Epidermal melanocyte (primary cell): ENCODE measurements at regions not wholly inside any gene's neighbourhood (a gene's known extent, or its start where the extent isn't known, plus 50 kb on each side); places are given as distances from the start of the nearest gene placed in this dataset.
"Not testable (repeated sequence)": the region's sequence is repeated elsewhere in the genome, so short reads cannot be mapped to it uniquely, and the experiment has no call there.

Experiments
- DNase-seq: peaks from one replicate; pipeline ENCODE4 v3.0.0; 2011; ENCODE audit warnings: low spot score; ENCODE audit not compliant: insufficient read length

DNA sequence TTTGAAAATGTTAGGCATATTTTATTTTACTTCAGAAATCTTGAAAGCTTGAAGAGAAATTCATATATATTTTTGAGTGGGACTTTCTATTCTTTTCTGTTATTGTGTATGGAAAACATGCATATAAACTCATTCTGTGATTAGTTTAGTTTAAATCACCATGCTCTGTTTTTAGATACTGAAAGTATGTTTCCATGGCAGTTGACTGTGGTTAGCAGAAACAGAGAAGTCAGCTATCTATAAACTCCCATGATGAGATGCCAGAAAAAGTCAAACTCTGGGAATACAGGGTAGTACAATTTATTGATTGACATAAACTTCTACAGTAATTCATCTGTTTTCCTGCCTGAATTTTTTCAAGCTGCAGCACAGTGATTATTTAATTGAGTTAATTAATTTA is 905.3 kb upstream of the VRK2 start:
- peak; percentile 40 for DNase-seq

DNA sequence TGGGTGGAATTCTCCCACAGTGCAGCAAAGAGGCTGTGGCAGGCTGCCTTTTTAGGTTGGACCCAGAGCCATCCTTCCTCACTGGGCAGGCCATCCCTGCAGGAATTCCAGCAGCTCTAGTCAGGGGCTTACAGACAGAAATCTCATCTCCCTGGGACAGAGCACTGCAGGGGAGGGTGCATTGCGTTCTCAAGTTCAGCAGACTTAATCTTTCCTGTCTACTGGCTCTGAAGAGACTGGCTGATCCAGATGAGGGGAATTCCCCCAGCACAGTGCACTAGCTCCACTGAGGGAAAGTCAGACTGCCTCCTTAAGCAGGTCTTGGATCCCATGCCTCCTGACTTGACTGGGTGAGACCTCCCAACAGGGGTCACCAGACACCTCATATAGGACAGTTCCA is 899.7 kb upstream of the VRK2 start:
- DNase-seq, result no peak

DNA sequence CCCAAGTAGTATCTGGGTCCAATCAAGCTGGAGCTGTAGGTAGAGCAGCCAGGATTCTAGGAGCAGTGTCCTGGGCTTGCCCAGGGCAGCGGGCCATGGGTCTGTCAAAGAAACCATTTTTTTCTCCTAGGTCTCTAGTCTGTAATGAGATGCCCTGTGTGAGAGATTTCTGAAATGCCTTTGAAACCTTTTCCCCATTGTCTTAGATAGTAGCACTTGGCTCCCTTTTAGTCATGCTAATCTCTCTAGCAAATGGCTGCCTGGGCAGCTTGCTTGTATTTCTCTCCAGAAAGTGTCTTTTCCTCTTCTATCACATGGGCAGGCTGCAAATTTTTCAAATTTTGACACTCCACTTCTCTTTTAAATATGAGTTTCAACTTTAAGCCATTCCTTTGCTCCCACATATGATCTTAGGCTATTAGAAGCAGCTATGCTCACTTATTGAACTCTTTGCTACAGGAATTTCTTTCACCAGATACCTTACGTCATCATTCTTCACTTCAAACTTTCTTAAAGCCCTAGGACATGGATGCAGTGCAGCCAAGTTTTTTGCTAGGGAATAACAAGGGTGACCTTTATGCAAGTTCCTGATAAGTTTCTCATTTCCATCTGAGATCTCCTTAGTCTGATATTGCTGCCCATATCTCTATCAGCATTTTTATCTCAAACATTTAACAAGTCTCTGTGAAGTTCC is 890.2 kb upstream of the VRK2 start:
- no peak for DNase-seq

DNA sequence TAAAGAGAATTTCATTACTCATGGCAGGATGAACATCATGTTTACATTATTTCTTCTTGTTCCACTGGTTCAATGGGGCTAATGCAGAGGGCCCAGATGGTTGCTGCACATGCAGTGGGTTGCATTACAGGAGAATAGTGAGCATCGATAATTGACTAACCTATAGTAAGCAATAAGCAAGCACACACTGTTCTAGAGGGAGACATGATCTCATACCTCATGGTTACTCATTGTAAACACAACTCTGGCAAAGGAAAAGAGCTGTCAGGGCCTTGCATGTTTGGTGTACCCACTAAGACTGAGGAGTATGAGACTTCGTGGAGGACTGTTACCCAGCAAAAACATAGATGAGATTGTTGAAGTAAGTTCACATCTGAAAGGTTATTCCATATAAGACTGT is 885.6 kb upstream of the VRK2 start:
- DNase-seq, result no peak

DNA sequence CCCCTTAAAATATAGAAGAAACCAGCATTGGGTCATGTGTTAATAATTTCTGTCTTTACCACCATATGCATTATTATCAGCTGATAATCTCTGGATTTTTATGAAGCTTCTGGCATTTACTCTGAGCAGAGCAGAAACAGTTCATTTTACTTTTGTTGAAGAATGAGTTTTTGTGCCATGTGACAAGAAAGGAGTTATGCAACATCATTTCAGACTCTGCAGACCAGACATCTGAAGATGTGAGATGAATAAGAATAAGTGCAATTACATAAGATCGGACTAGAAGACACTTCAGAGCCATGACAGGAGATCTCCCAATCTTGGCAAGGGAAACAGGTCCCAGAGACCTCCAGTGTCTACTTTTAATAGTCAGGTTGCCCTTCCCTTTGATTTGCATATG is 869.4 kb upstream of the VRK2 start:
- DNase-seq, result no peak

DNA sequence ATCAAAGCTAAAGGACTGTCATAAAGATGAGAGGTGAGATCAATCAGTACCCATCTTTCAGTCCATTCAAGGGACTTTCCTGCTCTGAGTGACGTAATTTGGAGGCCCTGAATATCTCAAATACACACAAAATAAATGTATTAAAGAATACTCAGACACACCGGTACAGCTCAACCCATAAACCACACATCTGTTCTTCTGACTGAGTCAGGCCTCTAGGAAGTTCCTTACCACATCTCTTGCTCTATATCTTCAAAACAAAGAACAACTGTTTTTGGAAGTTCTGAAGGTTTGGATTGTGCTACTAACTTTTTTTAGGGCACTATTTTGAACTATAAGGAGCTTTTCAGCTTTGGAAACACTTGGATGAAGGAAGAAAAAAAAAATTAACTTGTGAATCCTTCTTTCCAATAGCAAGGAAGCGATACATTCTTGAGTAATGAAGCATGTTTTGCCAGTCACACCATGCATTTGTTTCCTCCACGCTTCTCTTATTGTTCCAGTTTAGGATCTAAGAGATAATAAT is 866.5 kb upstream of the VRK2 start:
- DNase-seq, result peak; percentile 16

DNA sequence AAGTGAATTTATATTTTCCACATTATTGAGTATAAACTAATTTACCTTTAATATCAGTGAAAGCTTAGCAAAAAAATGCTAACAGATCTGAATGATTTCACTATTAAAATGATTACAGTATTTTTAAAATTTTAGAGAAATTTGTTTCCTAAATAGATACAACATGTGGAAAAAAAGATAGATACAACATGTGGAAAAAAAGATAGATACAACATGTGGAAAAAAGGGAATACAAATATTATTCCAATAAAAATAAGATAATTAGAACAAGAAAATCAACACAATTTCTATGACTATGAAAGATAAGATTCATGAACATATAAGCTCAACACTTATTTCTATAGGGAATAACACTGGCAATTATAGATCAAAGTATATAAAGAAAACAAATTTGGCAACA is 865.9 kb upstream of the VRK2 start:
- DNase-seq, result no peak

DNA sequence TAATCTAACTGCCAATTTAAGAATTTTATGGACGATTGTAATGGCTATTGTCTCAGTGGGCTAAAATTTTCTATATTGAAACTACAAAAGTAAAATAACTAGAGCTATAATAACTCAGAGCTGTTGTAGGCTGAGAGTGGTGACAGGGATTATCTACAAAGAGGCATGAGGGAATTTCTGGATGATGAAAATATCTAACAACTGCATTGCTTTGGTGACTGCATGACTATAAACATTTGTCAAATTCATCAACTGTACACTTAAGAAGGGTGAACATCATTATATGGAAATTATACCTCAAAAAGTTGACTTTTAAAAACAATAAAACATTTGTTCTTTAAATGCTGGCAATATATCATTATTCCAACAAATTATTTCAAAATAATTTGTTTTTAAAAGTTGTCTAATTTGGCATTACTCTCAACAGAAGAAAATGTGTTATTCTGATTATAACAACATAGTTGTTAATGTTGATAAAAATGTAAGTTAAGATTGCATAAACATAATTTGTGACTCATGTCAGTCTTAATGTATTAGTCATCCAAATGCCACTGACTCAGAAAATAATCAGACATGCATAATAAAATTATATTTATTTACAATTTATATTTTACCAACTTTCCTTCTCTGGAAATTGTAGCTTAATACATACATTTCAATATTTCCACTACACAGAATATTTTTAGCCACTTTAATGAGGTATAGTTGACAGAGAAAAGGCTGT is 865.1 kb upstream of the VRK2 start:
- no peak for DNase-seq

DNA sequence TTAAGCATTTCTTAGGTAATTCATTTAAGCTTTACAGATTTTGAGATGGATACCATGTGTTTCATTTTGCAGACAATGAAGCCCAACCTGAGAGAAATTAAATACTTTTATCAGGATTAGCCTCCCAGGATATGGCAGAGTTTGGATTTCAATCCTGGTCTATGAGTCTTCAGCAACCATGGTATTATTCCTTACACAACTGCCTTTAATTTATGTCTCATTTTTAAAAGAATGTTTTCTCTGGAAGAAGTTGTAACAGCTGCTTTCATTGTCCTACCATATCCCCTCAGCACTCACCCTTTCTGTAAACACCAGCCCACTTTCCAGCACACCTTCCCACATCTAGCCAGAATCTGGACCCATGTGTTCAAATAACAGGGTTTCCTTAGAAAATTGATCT is 863.7 kb upstream of the VRK2 start:
- DNase-seq, result no peak

DNA sequence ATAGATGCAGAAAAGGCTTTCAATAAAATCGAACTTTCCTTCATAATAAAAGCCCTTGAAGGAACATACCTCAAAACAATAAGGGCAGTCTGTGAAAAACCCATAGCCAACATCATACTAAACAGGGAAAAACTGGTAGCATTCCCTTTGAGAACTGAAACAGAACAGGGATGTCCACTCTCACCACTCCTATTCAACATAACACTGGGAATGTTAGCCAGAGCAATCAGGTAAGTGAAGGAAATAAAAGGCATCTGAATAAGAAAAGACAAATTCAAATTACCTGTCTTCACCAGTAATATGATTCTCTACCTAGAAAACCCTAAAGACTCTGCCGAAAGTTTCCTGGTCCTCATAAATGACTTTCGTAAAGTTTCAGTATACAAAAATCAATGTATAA is 861.0 kb upstream of the VRK2 start:
- no peak for DNase-seq

DNA sequence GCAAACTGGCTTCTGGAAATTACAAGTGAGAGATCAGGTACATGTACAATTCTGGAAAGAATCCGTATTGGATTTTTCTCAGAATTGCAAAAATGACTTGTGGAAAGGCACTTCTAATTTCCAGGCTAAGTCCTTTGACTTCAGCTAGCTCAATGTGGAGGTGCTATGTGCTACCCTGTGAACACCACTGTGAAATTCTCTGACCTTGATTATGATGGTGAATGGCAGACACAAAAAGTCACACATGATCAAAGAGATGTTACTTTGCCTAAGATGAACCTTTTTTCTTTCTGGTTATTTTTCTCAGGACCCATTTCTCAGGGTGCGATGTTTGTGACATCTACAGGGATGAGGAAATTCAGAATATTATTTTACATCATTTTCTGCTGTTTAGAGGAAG is 856.6 kb upstream of the VRK2 start:
- DNase-seq, result no peak

DNA sequence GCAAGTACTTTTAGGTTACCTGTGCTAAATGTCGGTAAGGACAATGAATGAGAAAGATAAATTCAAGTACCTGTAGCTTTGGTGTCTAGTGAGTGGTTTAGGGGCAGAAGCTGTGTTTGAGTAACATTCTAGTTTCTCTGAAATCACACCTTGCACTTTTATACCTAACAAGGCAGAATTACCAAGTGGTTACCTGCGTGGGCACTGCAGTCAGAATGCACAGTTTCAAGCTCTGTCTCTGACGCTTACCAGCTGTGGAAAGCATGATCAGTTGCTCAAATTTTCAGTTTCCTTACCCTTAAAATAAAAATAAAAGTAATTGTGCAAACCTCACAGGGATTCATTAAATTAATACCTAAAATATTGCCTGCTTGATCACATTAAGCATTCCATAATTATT is 846.9 kb upstream of the VRK2 start:
- no peak for DNase-seq

DNA sequence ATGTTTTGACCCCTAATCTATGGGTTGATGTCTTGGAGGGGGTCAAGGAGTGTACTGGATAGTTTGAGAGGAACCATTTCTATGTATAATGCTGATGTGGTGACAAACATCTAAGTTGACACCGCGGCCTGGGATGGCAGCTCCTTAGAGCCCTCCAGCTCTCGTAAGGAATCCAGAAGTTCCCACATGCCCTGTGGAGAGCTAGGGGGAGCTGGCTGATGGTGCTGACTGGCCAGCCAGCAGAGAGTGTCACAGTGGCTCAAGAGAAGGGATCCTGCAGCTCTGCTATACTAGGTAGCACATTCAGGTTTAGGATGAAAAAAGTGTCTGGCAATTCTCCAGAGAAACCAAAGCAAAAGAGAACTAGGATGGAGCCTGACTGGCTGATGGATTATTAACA is 842.2 kb upstream of the VRK2 start:
- no peak for DNase-seq

DNA sequence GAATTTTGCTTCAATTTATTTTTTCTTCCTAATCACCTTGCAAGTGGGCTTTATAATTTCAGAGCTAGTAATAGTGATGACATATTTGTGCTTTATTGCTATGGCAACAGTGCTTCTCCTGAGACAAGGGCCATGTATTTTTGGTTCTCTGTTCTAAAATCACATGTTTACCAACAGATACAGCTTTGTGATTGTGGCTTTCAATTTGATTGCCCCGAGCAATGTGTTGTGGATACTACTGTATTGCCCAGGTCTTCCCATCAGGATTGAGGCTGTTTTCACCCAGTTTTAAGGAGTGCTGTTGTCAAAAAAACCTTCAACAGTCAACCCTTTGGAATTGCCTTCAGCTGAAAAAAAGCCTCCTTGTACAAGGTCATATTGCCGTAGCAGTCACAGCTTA is 841.4 kb upstream of the VRK2 start:
- DNase-seq, result no peak

DNA sequence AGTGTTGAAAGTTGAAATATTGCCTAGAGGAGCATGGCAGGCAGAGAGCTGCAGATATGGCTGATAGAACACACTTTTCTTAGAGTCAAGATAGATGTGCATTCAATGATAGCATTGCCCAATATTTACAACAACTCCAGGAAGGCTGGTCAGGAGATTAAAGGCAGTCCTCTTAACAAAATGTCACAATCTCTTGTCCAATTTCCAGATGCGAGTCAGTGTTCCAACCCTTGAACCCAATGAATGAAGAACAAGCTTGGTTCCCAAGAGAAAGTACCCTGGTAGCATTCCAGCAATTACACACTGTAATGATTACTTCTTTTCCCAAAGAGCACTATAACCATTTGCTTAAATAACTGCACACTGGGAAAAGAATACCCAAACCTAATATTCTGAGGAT is 839.4 kb upstream of the VRK2 start:
- no peak for DNase-seq

DNA sequence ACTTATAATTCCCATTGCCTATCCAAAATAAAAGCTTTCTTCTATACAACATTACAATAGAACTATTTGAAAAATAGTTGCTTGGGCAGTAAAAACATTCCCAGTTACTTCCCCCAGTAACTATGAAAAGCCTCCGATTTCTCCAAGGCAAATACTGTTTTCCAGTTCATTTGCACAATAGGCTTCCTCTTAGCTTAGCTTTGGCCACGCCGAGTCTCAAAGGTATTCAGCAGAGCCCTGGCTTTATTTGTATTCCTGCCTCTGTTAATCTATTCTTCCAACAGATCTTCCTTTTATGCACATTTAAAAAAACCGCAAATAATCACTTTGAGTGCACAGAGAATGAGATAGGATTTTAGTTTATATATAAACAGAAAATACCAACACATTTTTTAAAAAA is 836.8 kb upstream of the VRK2 start:
- no peak for DNase-seq

DNA sequence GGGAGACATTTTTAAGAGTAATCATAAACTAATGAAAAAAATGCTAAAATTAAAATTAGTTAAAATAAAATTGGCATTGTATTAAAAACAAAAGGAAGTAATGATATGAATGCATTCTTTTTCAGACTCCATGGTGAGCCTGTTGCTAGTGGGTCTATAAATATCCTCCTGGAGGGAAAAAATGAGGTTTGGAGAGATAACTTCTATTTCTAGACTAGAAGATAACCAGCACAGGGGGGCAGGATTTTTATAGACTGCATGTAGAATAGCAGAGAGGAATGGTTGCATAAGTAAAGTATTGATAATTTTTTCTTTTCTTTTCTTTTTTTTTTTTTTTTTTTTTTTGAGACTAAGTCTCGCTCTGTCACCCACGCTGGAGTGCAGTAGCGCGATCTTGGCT is 835.8 kb upstream of the VRK2 start:
- no peak for DNase-seq

DNA sequence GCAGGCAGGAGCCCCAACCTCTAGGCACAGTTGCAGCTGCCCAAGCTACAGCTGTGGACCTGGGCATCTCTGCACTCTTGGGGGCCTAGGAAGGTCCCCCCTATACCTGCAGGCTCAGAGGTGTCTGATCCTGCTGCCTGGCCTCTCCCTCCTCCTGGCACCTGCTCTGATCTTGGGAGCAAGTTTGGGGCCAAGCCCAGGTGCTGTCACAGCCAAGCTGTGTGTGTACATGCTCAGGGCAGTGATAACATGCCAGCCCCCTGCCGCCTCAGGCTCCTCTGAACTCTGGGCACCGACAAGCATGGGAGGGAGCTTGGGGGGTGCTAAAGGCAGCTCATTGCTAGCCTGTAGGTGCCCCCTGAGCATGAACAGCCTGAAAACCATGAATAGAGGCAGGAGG is 829.6 kb upstream of the VRK2 start:
- no peak for DNase-seq

DNA sequence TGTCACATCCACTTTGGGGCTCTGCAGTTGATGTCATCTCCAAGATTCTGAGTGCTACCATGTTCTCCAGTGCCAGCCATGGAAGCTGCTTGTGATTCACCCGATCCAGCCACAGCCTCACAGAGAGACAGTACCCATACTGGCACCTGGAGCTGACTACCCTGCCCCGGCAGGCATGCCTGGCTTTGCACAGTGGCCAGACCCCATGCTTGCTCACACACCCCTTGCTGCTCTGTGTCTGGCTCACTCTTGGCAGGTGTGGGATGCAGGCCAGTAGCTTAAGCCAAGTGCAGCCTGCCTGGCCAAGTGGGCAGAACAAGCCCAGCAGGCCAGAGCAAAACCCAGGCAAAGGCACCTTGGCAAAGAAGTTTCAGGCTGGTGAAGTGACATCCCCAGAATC is 828.4 kb upstream of the VRK2 start:
- no peak for DNase-seq

DNA sequence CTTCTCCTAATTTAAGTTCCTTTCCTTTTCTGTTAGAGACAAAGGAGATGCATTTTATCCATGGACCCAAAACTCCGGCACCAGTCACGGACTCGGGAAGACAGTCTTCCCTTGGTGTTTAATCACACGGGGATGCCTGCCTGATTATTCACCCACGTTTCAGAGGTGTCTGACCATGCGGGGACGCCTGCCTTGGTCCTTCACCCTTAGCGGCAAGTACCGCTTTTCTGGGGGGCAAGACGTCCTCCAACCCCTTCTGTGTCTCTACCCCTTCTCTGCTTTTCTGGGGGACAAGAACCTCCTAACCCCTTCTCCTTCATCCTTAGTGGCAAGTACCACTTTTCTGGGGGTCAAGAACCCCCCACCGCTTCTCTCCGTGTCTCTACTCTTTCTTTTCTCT is 816.9 kb upstream of the VRK2 start:
- not testable (repeated sequence) for DNase-seq

DNA sequence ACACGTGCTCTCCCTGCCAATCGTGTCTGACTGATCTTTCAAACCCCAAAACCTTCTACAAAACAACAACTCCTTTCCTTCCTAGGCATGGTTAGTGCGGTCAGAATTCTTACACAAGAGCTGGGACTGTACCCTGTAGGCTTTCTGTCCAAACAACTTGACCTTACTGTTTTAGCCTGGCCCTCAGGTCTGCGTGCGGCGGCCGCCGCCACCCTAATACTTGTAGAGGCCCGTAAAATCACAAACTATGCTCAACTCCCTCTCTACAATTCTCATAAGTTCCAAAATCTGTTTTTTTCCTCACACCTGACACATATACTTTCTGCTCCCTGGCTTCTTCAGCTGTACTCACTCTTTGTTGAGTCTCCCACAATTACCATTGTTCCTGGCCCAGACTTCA is 814.3 kb upstream of the VRK2 start:
- not testable (repeated sequence) for DNase-seq

DNA sequence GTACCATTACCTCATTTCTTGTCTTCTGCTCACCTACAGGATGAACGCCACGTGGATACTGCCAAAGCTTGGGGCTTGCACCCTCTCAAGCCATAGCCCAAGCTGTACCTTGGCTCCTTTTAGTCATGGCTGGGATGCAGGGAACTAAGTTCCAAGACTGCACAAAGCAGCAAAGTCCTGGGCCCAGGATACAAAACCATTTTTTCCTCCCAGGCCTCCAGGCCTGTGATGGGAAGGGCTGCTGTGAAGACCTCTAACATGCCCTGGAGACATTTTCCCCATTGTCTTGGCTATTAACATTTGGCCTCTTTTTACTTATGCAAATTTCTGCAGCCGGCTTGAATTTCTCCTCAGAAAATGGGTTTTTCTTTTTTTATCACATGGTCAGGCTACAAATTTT is 795.1 kb upstream of the VRK2 start:
- not testable (repeated sequence) for DNase-seq

DNA sequence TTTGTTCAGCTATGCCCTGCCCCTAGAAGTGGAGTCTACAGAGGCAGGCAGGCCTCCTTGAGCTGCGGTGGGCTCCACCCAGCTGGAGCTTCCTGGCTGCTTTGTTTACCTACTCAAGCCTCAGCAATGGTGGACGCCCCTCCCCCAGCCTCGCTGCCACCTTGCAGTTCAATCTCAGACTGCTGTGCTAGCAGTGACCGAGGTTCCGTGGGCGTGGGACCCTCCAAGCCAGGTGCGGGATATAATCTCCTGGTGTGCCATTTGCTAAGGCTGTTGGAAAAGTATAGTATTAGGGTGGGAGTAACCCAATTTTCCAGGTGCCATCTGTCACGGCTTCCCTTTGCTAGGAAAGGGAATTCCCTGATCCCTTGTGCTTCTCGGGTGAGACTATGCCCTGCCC is 770.2 kb upstream of the VRK2 start:
- DNase-seq, result not testable (repeated sequence)
